Caki2 (cell line): ENCODE measurements at regions not wholly inside any gene's neighbourhood (a gene's known extent, or its start where the extent isn't known, plus 50 kb on each side); places are given as distances from the start of the nearest gene placed in this dataset.

Experiments used
- DNase-seq: peaks from one replicate; pipeline ENCODE4 v3.0.0-alpha.2; 2015; ENCODE audit warnings: low read depth
- in situ Hi-C: cut with HindIII; loops from 2 replicates; pipeline ENCODE4 v1.10.0; 2016; ENCODE audit warnings: low sequenced_read_pairs, low pct_unique_long_range_greater_than_20kb, mixed read lengths

GRCh38 chr15:62524848-62525247 is 359.8 kb upstream of the C2CD4B start:
- in situ Hi-C loops, result no loop called here
- DNase-seq, result no peak

- DNase-seq, result no peak
- in situ Hi-C loops, result no loop called here
These were observed 362.3 kb upstream of the C2CD4B start for GRCh38 chr15:62527387-62527786.

GRCh38 chr15:62528505-62528904 is 363.4 kb upstream of the C2CD4B start:
- in situ Hi-C loops, result no loop called here
- no peak for DNase-seq

- DNase-seq, result no peak
- in situ Hi-C loops, result no loop called here
These were observed 367.3 kb upstream of the C2CD4B start for GRCh38 chr15:62532367-62532766.

- in situ Hi-C loops, result no loop called here
- DNase-seq, result no peak
These were observed 368.6 kb upstream of the C2CD4B start for GRCh38 chr15:62533687-62534086.

- DNase-seq, result no peak
- in situ Hi-C loops, result no loop called here
These were observed 369.9 kb upstream of the C2CD4B start for GRCh38 chr15:62534996-62535395.

GRCh38 chr15:62539236-62539635 is 374.2 kb upstream of the C2CD4B start:
- in situ Hi-C loops, result no loop called here
- no peak for DNase-seq

- no peak for DNase-seq
- in situ Hi-C loops, result no loop called here
These were observed 376.2 kb upstream of the C2CD4B start for GRCh38 chr15:62541250-62541649.

GRCh38 chr15:62541846-62542245 is 376.8 kb upstream of the C2CD4B start:
- no peak for DNase-seq
- in situ Hi-C loops, result no loop called here

GRCh38 chr15:62544446-62544845 is 379.4 kb upstream of the C2CD4B start:
- in situ Hi-C loops, result no loop called here

GRCh38 chr15:62545467-62546227 is 380.6 kb upstream of the C2CD4B start:
- DNase-seq, result no peak
- in situ Hi-C loops, result no loop called here

More at GRCh38 chr15:62544446-62544845, 379.4 kb upstream of the C2CD4B start:
- DNase-seq, result no peak

- in situ Hi-C loops, result no loop called here
- no peak for DNase-seq
These were observed 381.5 kb upstream of the C2CD4B start for GRCh38 chr15:62546628-62547027.

- in situ Hi-C loops, result no loop called here
- no peak for DNase-seq
These were observed 382.5 kb upstream of the C2CD4B start for GRCh38 chr15:62547584-62547983.

GRCh38 chr15:62549345-62549970 is 384.4 kb upstream of the C2CD4B start:
- DNase-seq, result peak; percentile 19
- in situ Hi-C loops, result no loop called here

GRCh38 chr15:62550106-62550505 is 385.0 kb upstream of the C2CD4B start:
- DNase-seq, result no peak
- in situ Hi-C loops, result no loop called here

GRCh38 chr15:62552444-62552843 is 387.4 kb upstream of the C2CD4B start:
- no peak for DNase-seq
- in situ Hi-C loops, result no loop called here

GRCh38 chr15:62553911-62554563 is 389.0 kb upstream of the C2CD4B start:
- in situ Hi-C loops, result no loop called here
- peak; percentile 27 for DNase-seq

- no peak for DNase-seq
- in situ Hi-C loops, result no loop called here
These were observed 393.7 kb upstream of the C2CD4B start for GRCh38 chr15:62558640-62559380.

GRCh38 chr15:62559381-62559733 is 394.3 kb upstream of the C2CD4B start:
- in situ Hi-C loops, result no loop called here
- DNase-seq, result no peak
